ENCODE measurements at regions not wholly inside any gene's neighbourhood (a gene's known extent, or its start where the extent isn't known, plus 50 kb on each side); places are given as distances from the start of the nearest gene placed in this dataset.

DNA sequence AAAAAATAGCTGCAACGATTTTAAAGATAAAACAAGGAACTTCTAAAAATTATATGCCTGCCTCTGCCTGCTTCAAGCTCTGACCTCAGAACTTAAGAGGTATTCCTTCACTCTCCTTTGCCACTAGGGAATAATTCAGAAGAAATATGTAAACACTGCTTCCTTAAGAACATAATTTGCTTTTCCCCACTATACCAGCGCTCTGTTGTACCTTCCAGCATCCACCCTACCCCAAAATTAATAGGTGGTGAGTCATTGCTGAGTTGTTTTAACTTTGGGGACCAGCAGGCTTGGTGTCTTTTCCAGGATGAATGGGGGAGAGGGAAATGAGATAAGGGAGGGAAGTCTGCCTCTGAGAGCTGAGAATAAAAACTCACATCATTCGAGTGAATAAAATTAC is 107.7 kb upstream of the ATXN1 start:
- no peak overlapping the region for H3K4me3 ChIP-seq (ENCODE audit: low read length)
- no peak overlapping the region for H3K9ac ChIP-seq (ENCODE audit: low read length)
- no peaks in the 10 kb centered on the region for H3K9me3 ChIP-seq (ENCODE audit: low read length)
- H4K20me1 ChIP-seq (ENCODE audit: insufficient read depth): no peaks in the 10 kb centered on the region
- no peak overlapping the region for H3K4me2 ChIP-seq (ENCODE audit: low read length)
- H3F3A ChIP-seq (ENCODE audit: insufficient read depth, low read length, poor library complexity, severe bottlenecking): no peaks in the 10 kb centered on the region
- H3K27ac ChIP-seq (ENCODE audit: low read length): no peak overlapping the region
- no peak for TF ChIP-seq POLR2AphosphoS5 (IDR thresholded peaks at IDR 0.05)
- no peak for TF ChIP-seq EP300 (conservative IDR thresholded peaks at IDR 0.05; ENCODE audit: poor library complexity, severe bottlenecking)
- no peak for TF ChIP-seq SMC3 (conservative IDR thresholded peaks at IDR 0.05; ENCODE audit: poor library complexity)
- no peak for TF ChIP-seq MXI1 (conservative IDR thresholded peaks at IDR 0.05; ENCODE audit: poor library complexity, severe bottlenecking)
- no peak for TF ChIP-seq RAD21 (conservative IDR thresholded peaks at IDR 0.05)
- TF ChIP-seq TAF1 (IDR thresholded peaks at IDR 0.05; ENCODE audit: low read depth): no peak
- H2AFZ ChIP-seq (ENCODE audit: low read depth, low read length): no peak overlapping the region
- no peaks in the 10 kb centered on the region for H3K27me3 ChIP-seq (ENCODE audit: insufficient read depth, low read depth, low read length)
- H3K9me2 ChIP-seq (ENCODE audit: insufficient read depth, low read length): no peaks in the 10 kb centered on the region
- no peaks in the 10 kb centered on the region for H3K79me2 ChIP-seq (replicated peaks; ENCODE audit: insufficient read depth, low read length)
- no peaks in the 10 kb centered on the region for H3K36me3 ChIP-seq (ENCODE audit: insufficient read depth, low read length)

DNA sequence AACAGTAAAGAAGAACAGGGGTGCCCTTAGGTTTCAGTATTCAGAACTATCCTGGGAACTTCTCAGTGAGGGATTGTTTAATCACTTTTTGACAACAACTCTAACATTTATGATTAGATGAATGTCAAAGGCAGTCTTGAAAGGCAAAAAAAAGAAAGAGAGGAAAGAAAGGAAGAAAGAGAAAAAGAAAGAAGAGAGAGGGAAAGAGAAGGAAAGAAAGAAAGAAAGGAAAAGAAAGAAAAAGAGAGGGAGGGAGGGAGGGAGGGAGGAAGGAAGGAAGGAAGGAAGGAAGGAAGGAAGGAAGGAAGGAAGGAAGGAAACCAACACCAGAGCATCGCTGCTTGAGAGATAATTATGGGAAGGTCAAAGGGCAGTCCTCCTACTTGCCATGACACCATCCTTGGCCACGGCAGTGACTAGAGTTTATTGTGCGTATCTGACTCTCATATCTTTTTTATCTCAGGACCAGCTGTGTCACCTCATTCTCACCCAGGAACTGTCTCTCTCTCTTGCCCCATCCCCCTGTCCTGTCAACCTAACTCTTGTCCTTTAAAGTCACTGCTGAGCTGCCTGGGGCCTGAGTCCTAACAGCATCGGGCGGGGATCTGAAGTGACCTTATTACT is 96.8 kb upstream of the ATXN1 start:
- H3K27me3 ChIP-seq (ENCODE audit: insufficient read depth, low read depth, low read length): no peaks in the 10 kb centered on the region
- H3K4me2 ChIP-seq (ENCODE audit: low read length): no peak overlapping the region
- no peak for TF ChIP-seq RAD21 (conservative IDR thresholded peaks at IDR 0.05)
- TF ChIP-seq POLR2AphosphoS5 (IDR thresholded peaks at IDR 0.05): no peak
- no peak for TF ChIP-seq SMC3 (conservative IDR thresholded peaks at IDR 0.05; ENCODE audit: poor library complexity)
- TF ChIP-seq EZH2 (IDR thresholded peaks at IDR 0.05; ENCODE audit: borderline replicate concordance, insufficient read depth, low read length, poor library complexity, severe bottlenecking): no peak
- TF ChIP-seq, protein P1, sequence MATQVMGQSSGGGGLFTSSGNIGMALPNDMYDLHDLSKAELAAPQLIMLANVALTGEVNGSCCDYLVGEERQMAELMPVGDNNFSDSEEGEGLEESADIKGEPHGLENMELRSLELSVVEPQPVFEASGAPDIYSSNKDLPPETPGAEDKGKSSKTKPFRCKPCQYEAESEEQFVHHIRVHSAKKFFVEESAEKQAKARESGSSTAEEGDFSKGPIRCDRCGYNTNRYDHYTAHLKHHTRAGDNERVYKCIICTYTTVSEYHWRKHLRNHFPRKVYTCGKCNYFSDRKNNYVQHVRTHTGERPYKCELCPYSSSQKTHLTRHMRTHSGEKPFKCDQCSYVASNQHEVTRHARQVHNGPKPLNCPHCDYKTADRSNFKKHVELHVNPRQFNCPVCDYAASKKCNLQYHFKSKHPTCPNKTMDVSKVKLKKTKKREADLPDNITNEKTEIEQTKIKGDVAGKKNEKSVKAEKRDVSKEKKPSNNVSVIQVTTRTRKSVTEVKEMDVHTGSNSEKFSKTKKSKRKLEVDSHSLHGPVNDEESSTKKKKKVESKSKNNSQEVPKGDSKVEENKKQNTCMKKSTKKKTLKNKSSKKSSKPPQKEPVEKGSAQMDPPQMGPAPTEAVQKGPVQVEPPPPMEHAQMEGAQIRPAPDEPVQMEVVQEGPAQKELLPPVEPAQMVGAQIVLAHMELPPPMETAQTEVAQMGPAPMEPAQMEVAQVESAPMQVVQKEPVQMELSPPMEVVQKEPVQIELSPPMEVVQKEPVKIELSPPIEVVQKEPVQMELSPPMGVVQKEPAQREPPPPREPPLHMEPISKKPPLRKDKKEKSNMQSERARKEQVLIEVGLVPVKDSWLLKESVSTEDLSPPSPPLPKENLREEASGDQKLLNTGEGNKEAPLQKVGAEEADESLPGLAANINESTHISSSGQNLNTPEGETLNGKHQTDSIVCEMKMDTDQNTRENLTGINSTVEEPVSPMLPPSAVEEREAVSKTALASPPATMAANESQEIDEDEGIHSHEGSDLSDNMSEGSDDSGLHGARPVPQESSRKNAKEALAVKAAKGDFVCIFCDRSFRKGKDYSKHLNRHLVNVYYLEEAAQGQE (IDR thresholded peaks at IDR 0.05; ENCODE audit: borderline replicate concordance): no peak
- TF ChIP-seq MXI1 (conservative IDR thresholded peaks at IDR 0.05; ENCODE audit: poor library complexity, severe bottlenecking): no peak
- TF ChIP-seq TAF1 (IDR thresholded peaks at IDR 0.05; ENCODE audit: low read depth): no peak
- TF ChIP-seq, protein P2, sequence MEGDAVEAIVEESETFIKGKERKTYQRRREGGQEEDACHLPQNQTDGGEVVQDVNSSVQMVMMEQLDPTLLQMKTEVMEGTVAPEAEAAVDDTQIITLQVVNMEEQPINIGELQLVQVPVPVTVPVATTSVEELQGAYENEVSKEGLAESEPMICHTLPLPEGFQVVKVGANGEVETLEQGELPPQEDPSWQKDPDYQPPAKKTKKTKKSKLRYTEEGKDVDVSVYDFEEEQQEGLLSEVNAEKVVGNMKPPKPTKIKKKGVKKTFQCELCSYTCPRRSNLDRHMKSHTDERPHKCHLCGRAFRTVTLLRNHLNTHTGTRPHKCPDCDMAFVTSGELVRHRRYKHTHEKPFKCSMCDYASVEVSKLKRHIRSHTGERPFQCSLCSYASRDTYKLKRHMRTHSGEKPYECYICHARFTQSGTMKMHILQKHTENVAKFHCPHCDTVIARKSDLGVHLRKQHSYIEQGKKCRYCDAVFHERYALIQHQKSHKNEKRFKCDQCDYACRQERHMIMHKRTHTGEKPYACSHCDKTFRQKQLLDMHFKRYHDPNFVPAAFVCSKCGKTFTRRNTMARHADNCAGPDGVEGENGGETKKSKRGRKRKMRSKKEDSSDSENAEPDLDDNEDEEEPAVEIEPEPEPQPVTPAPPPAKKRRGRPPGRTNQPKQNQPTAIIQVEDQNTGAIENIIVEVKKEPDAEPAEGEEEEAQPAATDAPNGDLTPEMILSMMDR (IDR thresholded peaks at IDR 0.05; ENCODE audit: poor library complexity, severe bottlenecking): no peak
- TF ChIP-seq EP300 (conservative IDR thresholded peaks at IDR 0.05; ENCODE audit: poor library complexity, severe bottlenecking): no peak
- H3K9me2 ChIP-seq (ENCODE audit: insufficient read depth, low read length): no peaks in the 10 kb centered on the region
- no peaks in the 10 kb centered on the region for H3K9me3 ChIP-seq (ENCODE audit: low read length)
- no peaks in the 10 kb centered on the region for H3F3A ChIP-seq (ENCODE audit: insufficient read depth, low read length, poor library complexity, severe bottlenecking)
- H2AFZ ChIP-seq (ENCODE audit: low read depth, low read length): no peak overlapping the region
- no peak overlapping the region for H3K9ac ChIP-seq (ENCODE audit: low read length)
- H3K79me2 ChIP-seq (replicated peaks; ENCODE audit: insufficient read depth, low read length): no peaks in the 10 kb centered on the region
- H3K36me3 ChIP-seq (ENCODE audit: insufficient read depth, low read length): no peaks in the 10 kb centered on the region
- no peaks in the 10 kb centered on the region for H4K20me1 ChIP-seq (ENCODE audit: insufficient read depth)
- no peak overlapping the region for H3K4me3 ChIP-seq (ENCODE audit: low read length)
- H3K27ac ChIP-seq (ENCODE audit: low read length): no peak overlapping the region
